Stomach (tissue), 4 donors: ENCODE measurements at regions not wholly inside any gene's neighbourhood (a gene's known extent, or its start where the extent isn't known, plus 50 kb on each side); places are given as distances from the start of the nearest gene placed in this dataset.

ENCODE experiments used
- CTCF ChIP-seq, 7 experiments: fragments of 450-650 bp in 4 of 7; fragments of 200-600 bp in 3 of 7; sonication (generic) in 3 of 7; IDR thresholded peaks; one replicate each; pipeline ENCODE4 v1.5.1; 2016 to 2019; ENCODE audit warnings: antibody characterized with exemption in 7 of 7, control low read depth in 2 of 7, mild to moderate bottlenecking in 1 of 7
- POLR2A ChIP-seq, 4 donors: fragments of 450-650 bp; IDR thresholded peaks; one replicate each; pipeline ENCODE4 v1.6.1; 2016; ENCODE audit warnings: antibody characterized with exemption in 4 of 4, control low read depth in 2 of 4, mild to moderate bottlenecking in 1 of 4, moderate library complexity in 1 of 4

GRCh38 chr2:128628996-128629395, 310.3 kb upstream of the HS6ST1 start:
- no peak for TF ChIP-seq CTCF (IDR thresholded peaks at IDR 0.05)
- TF ChIP-seq POLR2A (IDR thresholded peaks at IDR 0.05), result no peak
